A673 (cell line): ENCODE measurements at regions not wholly inside any gene's neighbourhood (a gene's known extent, or its start where the extent isn't known, plus 50 kb on each side); places are given as distances from the start of the nearest gene placed in this dataset.

Experiments used
- BruUV-seq: library from RNA; stranded (reverse); fragments of 400-500 nt; replicated peaks from 2 replicates; lab custom pipeline; 2021; lab: Mats Ljungman, UMichigan
- CTCF ChIA-PET: fragments of 300-600 bp; sonication (Branson Sonifier 250); formaldehyde crosslinking; loops from one replicate; lab custom pipeline; 2022; ENCODE audit warnings: antibody characterized with exemption; lab: Charles Lee
- POLR2A ChIA-PET: fragments of 300-600 bp; sonication (Branson Sonifier 250); formaldehyde crosslinking; loops from one replicate; lab custom pipeline; 2022; ENCODE audit warnings: antibody characterized with exemption; ENCODE audit not compliant: low non-redundant PET; lab: Charles Lee
- DNase-seq: peaks from one replicate; pipeline ENCODE4 v3.0.0-alpha.2; 2015; ENCODE audit warnings: low spot score
- H3K27ac ChIP-seq: fragments of 200-600 bp; sonication (generic); 2 replicates; pipeline ENCODE4 v1.5.1; 2016; ENCODE audit warnings: mixed run types, low read depth, mild to moderate bottlenecking, mixed read lengths, antibody characterized with exemption, low read length; ENCODE audit not compliant: poor library complexity, severe bottlenecking
- H3K27me3 ChIP-seq: fragments of 200-600 bp; sonication (generic); replicated peaks from 2 replicates; pipeline ENCODE4 v1.6.1; 2017; ENCODE audit warnings: mixed run types, low read depth, mild to moderate bottlenecking, mixed read lengths, antibody characterized with exemption, low read length; ENCODE audit not compliant: insufficient read depth, poor library complexity
- H3K36me3 ChIP-seq: fragments of 200-600 bp; sonication (generic); 2 replicates; pipeline ENCODE4 v1.6.1; 2016; ENCODE audit warnings: mixed run types, mild to moderate bottlenecking, mixed read lengths, antibody characterized with exemption, low read length; ENCODE audit not compliant: insufficient read depth, poor library complexity, severe bottlenecking
- H3K4me1 ChIP-seq: fragments of 200-600 bp; sonication (generic); 2 replicates; pipeline ENCODE4 v1.6.1; 2017; ENCODE audit warnings: mixed run types, mild to moderate bottlenecking, mixed read lengths, antibody characterized with exemption, low read length; ENCODE audit not compliant: insufficient read depth, poor library complexity, severe bottlenecking
- H3K4me3 ChIP-seq: fragments of 200-600 bp; sonication (generic); 2 replicates; pipeline ENCODE4 v1.5.1; 2016; ENCODE audit warnings: low read depth, mixed run types, mild to moderate bottlenecking, mixed read lengths, low read length; ENCODE audit not compliant: poor library complexity, severe bottlenecking
- H3K9me3 ChIP-seq: fragments of 200-600 bp; sonication (generic); 2 replicates; pipeline ENCODE4 v1.6.1; 2016; ENCODE audit warnings: mixed run types, low read depth, mild to moderate bottlenecking, mixed read lengths, antibody characterized with exemption, low read length; ENCODE audit not compliant: poor library complexity, severe bottlenecking
- CTCF ChIP-seq: fragments of 300-800, 200-600 bp; sonication (generic); conservative IDR thresholded peaks from 2 replicates; pipeline ENCODE4 v1.5.1; 2017; ENCODE audit warnings: low read depth, mild to moderate bottlenecking, antibody characterized with exemption, low read length, moderate library complexity, mixed read lengths
- EZH2 ChIP-seq: fragments of 200-600 bp; sonication (generic); IDR thresholded peaks from 2 replicates; pipeline ENCODE4 v1.6.1; 2017; ENCODE audit warnings: borderline replicate concordance, low read depth, mild to moderate bottlenecking, mixed read lengths, antibody characterized with exemption, low read length; ENCODE audit not compliant: poor library complexity, severe bottlenecking
- intact Hi-C: fragments of 100-400 bp; cut with micrococcal nuclease; formaldehyde crosslinking; loops from one replicate; pipeline ENCODE4 v1.10.0; 2022; ENCODE audit not compliant: unreplicated experiment

GRCh38 chr2:48108455-48108854 is 202.2 kb upstream of the FBXO11 start:
- Histone ChIP-seq H3K4me1 (peaks cover 9% of the 10 kb centered on the region), H3K9me3 (no peaks in the 10 kb centered on the region), H3K36me3 (no peaks in the 10 kb centered on the region), H3K27ac (no peak overlapping the region), H3K27me3 (no peaks in the 10 kb centered on the region), H3K4me3 (no peak overlapping the region)
- POLR2A ChIA-PET: no interaction called here
- BruUV-seq: no TSS peak
- intact Hi-C loops: loop anchor here (10.0 kb wide), 2 partner anchors 674 to 774 kb away; no protein-coding TSS in a partner anchor
- CTCF ChIA-PET: no interaction called here
- TF ChIP-seq CTCF: no peak
- TF ChIP-seq EZH2: no peak
- no peak for DNase-seq

- ChIA-PET POLR2A (no interaction called here), CTCF (interaction anchor here (0.5 to 0.6 kb wide), 2 partner anchors 171 to 296 kb away, joined by 6 read pairs; no protein-coding TSS in a partner anchor)
- DNase-seq: no peak
- no peaks in the 10 kb centered on the region for H3K9me3 ChIP-seq
- intact Hi-C loops: loop anchor here (10.0 kb wide), 2 partner anchors 675 to 775 kb away; no protein-coding TSS in a partner anchor
- no peaks in the 10 kb centered on the region for H3K27me3 ChIP-seq
- no TSS peak for BruUV-seq
- TF ChIP-seq CTCF (no peak), EZH2 (no peak)
- no peaks in the 10 kb centered on the region for H3K36me3 ChIP-seq
- H3K4me3 ChIP-seq: no peak overlapping the region
- no peak overlapping the region for H3K27ac ChIP-seq
- peaks cover 9% of the 10 kb centered on the region for H3K4me1 ChIP-seq
These were observed 203.3 kb upstream of the FBXO11 start for GRCh38 chr2:48109491-48110204.

- no TSS peak for BruUV-seq
- Histone ChIP-seq H3K27me3 (no peaks in the 10 kb centered on the region), H3K4me1 (peaks cover 9% of the 10 kb centered on the region), H3K27ac (no peak overlapping the region), H3K9me3 (no peaks in the 10 kb centered on the region), H3K36me3 (no peaks in the 10 kb centered on the region), H3K4me3 (no peak overlapping the region)
- TF ChIP-seq CTCF: no peak
- no peak for TF ChIP-seq EZH2
- intact Hi-C loops: no loop called here
- no peak for DNase-seq
- CTCF ChIA-PET: interaction anchor here (0.5 kb wide), 1 partner anchor 295 kb away, joined by 6 read pairs; no protein-coding TSS in a partner anchor
- POLR2A ChIA-PET: interaction anchor here (0.6 kb wide), 1 partner anchor 1102 kb away, joined by 3 read pairs; no protein-coding TSS in a partner anchor
These were observed 204.0 kb upstream of the FOXN2 start for GRCh38 chr2:48110492-48110891.
